Right lobe of liver (tissue), 6 donors: ENCODE measurements at regions not wholly inside any gene's neighbourhood (a gene's known extent, or its start where the extent isn't known, plus 50 kb on each side); places are given as distances from the start of the nearest gene placed in this dataset.

ENCODE experiments used
- ATAC-seq, 4 donors: fragments of 200-7000 bp; cut with Tn5 transposase; one replicate each; pipeline ENCODE4 v1.9.1; 2020; ENCODE audit warnings: mild to moderate bottlenecking in 4 of 4, moderate library complexity in 4 of 4
- DNase-seq, 3 donors: peaks; one replicate each; pipeline ENCODE4 v3.0.0-alpha.2; 2020
- H3K27ac ChIP-seq, 3 donors: fragments of 200-600 bp; one replicate each; pipeline ENCODE4 v1.8.0; 2022
- H3K27me3 ChIP-seq, 2 donors: fragments of 200-600 bp; one replicate each; pipeline ENCODE4 v1.8.0; 2022
- H3K36me3 ChIP-seq, 4 donors: fragments of 200-600 bp; sonication (generic) in 1 of 4; one replicate each; pipeline versions ENCODE4 v1.5.1 to v1.8.0; 2017 to 2022; ENCODE audit warnings: control low read depth in 1 of 4
- H3K4me1 ChIP-seq, 4 donors: fragments of 200-600 bp; sonication (generic) in 1 of 4; one replicate each; pipeline versions ENCODE4 v1.5.1 to v1.8.0; 2017 to 2022; ENCODE audit warnings: control low read depth in 1 of 4
- H3K4me3 ChIP-seq, 3 donors: fragments of 200-600 bp; one replicate each; pipeline ENCODE4 v1.8.0; 2022
- H3K9me3 ChIP-seq, 4 donors: fragments of 200-600 bp; sonication (generic) in 1 of 4; one replicate each; pipeline versions ENCODE4 v1.5.1 to v1.8.0; 2017 to 2022; ENCODE audit warnings: control low read depth in 1 of 4
- CTCF ChIP-seq, 4 donors: fragments of 200-600 bp in 3 of 4; fragments of 450-650 bp in 1 of 4; IDR thresholded peaks; one replicate each; pipeline versions ENCODE4 v1.5.1 to v1.8.0; 2016 to 2022; ENCODE audit warnings: antibody characterized with exemption in 4 of 4, mild to moderate bottlenecking in 2 of 4
- POLR2A ChIP-seq: fragments of 450-650 bp; IDR thresholded peaks from one replicate; pipeline ENCODE4 v1.6.1; 2017; ENCODE audit warnings: antibody characterized with exemption, mild to moderate bottlenecking
- WGBS: methylation state at CpG from one replicate; pipeline ENCODE4 v1.1.6; 2018; ENCODE audit warnings: low coverage, low lambda C conversion rate; ENCODE audit not compliant: insufficient coverage; ENCODE audit errors: missing lambda C conversion rate; 5-methylcytosine and 5-hydroxymethylcytosine counted together
- intact Hi-C, 2 donors: fragments of 100-400 bp; cut with DNase I; formaldehyde crosslinking; loops; one replicate each; pipeline versions ENCODE4 v1.11.2 to v1.14.1; 2022
- donor health status: DM: no; HTN: yes; CAD: no.
- donor health status: DM: no; HTN: no; CAD: no.
- donor health status: DM: no; HTN: no; CAD: no.
- donor health status: DM: no; HTN: yes; CAD: no.
- donor health status: DM: no; HTN: yes; CAD: no.

DNA sequence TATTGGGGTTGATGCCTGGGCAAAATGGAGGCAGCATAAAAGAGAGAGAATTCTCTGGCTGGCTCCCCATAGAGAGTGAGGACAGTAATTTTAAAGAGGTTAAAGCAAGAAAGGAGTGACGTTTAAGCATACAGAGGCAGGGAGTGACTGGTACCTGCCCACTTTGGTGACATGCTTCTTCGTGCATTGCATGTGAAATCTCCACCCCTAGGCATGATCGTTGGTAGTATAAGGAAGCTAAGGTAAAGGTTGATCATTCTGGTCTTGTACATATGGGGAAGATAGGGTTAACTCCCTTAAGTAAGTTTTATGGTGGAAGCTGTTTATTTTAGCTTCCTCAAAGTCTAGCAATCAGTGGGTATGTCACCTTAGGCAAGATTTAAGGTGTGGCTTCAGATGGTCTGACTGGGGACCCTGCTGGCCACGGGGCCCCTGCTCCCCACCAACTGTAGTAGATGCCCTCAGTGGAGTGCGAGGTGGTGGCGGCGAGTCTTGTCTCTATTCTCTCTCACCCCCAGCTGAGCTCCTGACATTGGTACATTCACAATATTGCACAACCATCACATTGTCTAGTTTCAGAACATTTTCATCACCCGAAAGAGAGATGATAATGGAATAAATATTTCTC lies 797.5 kb upstream of the SPRY2 start:
- 73% methylated on average over 4 of the region's 8 CpGs for WGBS
- intact Hi-C loops = no loop called here
- H3K9me3 ChIP-seq = no peaks in the 10 kb centered on the region
- no peak overlapping the region for H3K27ac ChIP-seq
- ATAC-seq (no peak), DNase-seq (no peak)
- no peak overlapping the region for H3K4me3 ChIP-seq
- no peaks in the 10 kb centered on the region for H3K27me3 ChIP-seq
- no peaks in the 10 kb centered on the region for H3K4me1 ChIP-seq
- H3K36me3 ChIP-seq = no peaks in the 10 kb centered on the region
- TF ChIP-seq POLR2A (no peak), CTCF (IDR thresholded peaks at IDR 0.05) (no peak)

- intact Hi-C loops = no loop called here
- TF ChIP-seq CTCF (IDR thresholded peaks at IDR 0.05) = no peak
- Histone ChIP-seq H3K27me3 (no peaks in the 10 kb centered on the region), H3K4me1 (no peaks in the 10 kb centered on the region), H3K9me3 (no peaks in the 10 kb centered on the region), H3K27ac (no peak overlapping the region), H3K36me3 (no peaks in the 10 kb centered on the region), H3K4me3 (no peak overlapping the region)
- ATAC-seq (no peak), DNase-seq (no peak)
- 92% methylated on average over 1 of the region's 1 CpG for WGBS
Observed at GRCh38 chr13:81133066-81133465, 792.1 kb upstream of the SPRY2 start.

DNA sequence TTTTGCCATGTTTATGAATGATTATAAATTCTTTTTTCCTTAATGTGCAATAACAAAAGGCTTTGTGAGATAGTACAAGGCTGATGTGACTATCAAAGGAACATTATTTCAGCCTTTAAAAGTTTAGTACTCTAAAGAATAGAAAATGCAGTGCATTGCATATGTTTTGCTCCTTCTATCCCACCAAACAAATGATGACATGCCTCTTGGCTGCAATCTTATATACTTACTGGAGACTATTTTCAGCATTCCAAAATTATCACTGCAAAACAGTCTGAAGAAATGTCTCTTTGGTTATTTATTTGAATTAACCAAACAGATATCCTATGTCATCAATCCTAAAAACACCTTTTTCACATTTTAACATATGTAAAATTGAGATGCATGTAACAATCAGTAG lies 776.5 kb upstream of the SPRY2 start:
- no peaks in the 10 kb centered on the region for H3K4me1 ChIP-seq
- intact Hi-C loops = no loop called here
- no peak for TF ChIP-seq POLR2A
- TF ChIP-seq CTCF (IDR thresholded peaks at IDR 0.05) = no peak
- no peaks in the 10 kb centered on the region for H3K36me3 ChIP-seq
- H3K27me3 ChIP-seq = no peaks in the 10 kb centered on the region
- ATAC-seq = no peak
- H3K27ac ChIP-seq = no peak overlapping the region
- DNase-seq = no peak
- H3K4me3 ChIP-seq = no peak overlapping the region
- no peaks in the 10 kb centered on the region for H3K9me3 ChIP-seq

DNA sequence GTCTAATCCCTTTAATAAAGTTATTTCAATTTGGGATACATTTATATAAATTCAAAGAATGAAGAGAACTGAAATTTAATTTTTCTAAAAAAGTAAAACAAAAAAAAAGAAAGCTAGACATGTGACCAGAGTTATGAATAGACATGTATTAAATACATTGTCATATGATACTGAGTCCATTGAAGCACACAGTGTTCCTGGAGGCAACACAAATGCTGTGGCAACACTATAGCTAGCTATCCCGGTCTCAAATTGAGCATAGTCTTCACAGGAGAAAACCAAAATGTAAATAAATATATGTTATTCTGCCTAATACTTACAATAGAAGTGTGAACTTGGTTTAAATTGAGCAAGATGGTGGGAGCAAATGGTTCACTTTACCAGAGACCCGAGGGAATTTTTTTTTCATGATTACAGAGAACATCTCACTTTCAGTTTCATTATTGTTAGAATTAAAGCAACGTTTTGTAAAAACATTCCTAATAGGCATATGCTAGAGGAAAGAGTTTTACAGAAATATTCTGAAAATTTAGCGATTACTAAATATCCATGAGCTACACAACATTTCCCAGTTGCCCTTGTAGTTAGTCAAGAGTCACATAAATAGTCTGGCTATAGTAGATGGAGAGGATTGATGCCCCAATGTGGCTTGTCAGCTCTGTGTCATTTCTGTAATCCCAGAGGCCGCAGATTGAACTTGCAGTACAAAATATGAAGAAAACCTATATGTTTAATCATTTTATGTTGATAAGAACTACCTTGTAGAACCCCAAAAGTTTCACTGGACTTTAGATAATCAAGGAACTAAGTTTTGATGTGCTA lies 775.7 kb upstream of the SPRY2 start:
- Histone ChIP-seq H3K9me3 (no peaks in the 10 kb centered on the region), H3K4me1 (no peaks in the 10 kb centered on the region), H3K36me3 (no peaks in the 10 kb centered on the region), H3K4me3 (no peak overlapping the region), H3K27ac (no peak overlapping the region), H3K27me3 (no peaks in the 10 kb centered on the region)
- TF ChIP-seq CTCF (IDR thresholded peaks at IDR 0.05) (no peak), POLR2A (no peak)
- no peak for ATAC-seq
- 57% methylated on average over 5 of the region's 5 CpGs for WGBS
- DNase-seq = no peak
- intact Hi-C loops = no loop called here
